ENCODE measurements at regions not wholly inside any gene's neighbourhood (a gene's known extent, or its start where the extent isn't known, plus 50 kb on each side); places are given as distances from the start of the nearest gene placed in this dataset.

- Histone ChIP-seq H3K36me3 (ENCODE audit: control insufficient read depth in 2 of 4, insufficient read depth in 4 of 4, low read length in 3 of 4) (no peaks in the 10 kb centered on the region), H4K5ac (ENCODE audit: insufficient read length, low read depth, low read length) (no peak overlapping the region), H2BK20ac (ENCODE audit: low read length) (no peak overlapping the region), H3K23ac (ENCODE audit: insufficient read length) (no peak overlapping the region), H2AFZ (ENCODE audit: low read length) (no peak overlapping the region), H3K79me2 (ENCODE audit: control insufficient read depth in 1 of 2, insufficient read depth in 2 of 2, low read length in 2 of 2) (no peaks in the 10 kb centered on the region), H2BK120ac (replicated peaks; ENCODE audit: low read depth, low read length) (no peak overlapping the region), H3K79me1 (ENCODE audit: low read depth, low read length) (no peaks in the 10 kb centered on the region), H2BK15ac (ENCODE audit: low read length) (no peak overlapping the region), H3K18ac (ENCODE audit: extremely low read depth, low read length) (no peak overlapping the region), H3K4me3 (ENCODE audit: extremely low read depth in 1 of 4, insufficient read depth in 2 of 4, low read depth in 3 of 4, low read length in 4 of 4) (no peak overlapping the region), H3K4ac (replicated peaks; ENCODE audit: insufficient read length, low read depth, low read length) (no peak overlapping the region), H4K91ac (replicated peaks; ENCODE audit: insufficient read length, low read length) (no peak overlapping the region), H3K23me2 (ENCODE audit: low read depth, low read length) (no peaks in the 10 kb centered on the region), H3K9ac (replicated peaks in 1 of 4; ENCODE audit: extremely low read depth in 1 of 4, low read depth in 3 of 4, low read length in 3 of 4) (no peak overlapping the region), H3K27ac (ENCODE audit: low read depth, low read length) (no peak overlapping the region), H3K4me1 (replicated peaks in 1 of 4; ENCODE audit: control insufficient read depth in 3 of 4, insufficient read depth in 4 of 4, low read length in 3 of 4) (peaks cover 0 to 6% (median 0%) of the 10 kb centered on the region in 4 experiments; a peak in 1 of 7 replicates), H2AK5ac (ENCODE audit: low read depth, low read length) (no peak overlapping the region), H4K20me1 (replicated peaks in 1 of 2; ENCODE audit: control insufficient read depth in 1 of 2, insufficient read depth in 2 of 2, low read length in 2 of 2) (no peaks in the 10 kb centered on the region), H2BK12ac (ENCODE audit: low read depth, low read length) (no peak overlapping the region), H3K9me3 (ENCODE audit: insufficient read depth in 2 of 2, low read depth in 1 of 2, low read length in 1 of 2) (no peaks in the 10 kb centered on the region), H3K14ac (ENCODE audit: insufficient read length) (no peak overlapping the region), H2BK5ac (ENCODE audit: low read depth, low read length) (no peak overlapping the region), H3K4me2 (ENCODE audit: insufficient read depth in 1 of 2, low read depth in 2 of 2, low read length in 2 of 2) (no peak overlapping the region), H3K27me3 (replicated peaks in 1 of 4; ENCODE audit: control insufficient read depth in 3 of 4, extremely low read depth in 1 of 4, insufficient read depth in 3 of 4, low read length in 3 of 4) (no peaks in the 10 kb centered on the region), H3K56ac (replicated peaks; ENCODE audit: insufficient read length, low read depth, low read length) (no peak overlapping the region), H4K8ac (ENCODE audit: extremely low read depth, insufficient read depth, low read length) (no peak overlapping the region)
- FAIRE-seq (no peak), DNase-seq (ENCODE audit: low read depth in 1 of 2, low spot score in 2 of 2) (no peak)
- WGBS, 2 experiments (ENCODE audit: extremely low coverage in 1 of 2, insufficient coverage in 1 of 2, insufficient read length in 1 of 2, insufficient replicate concordance in 2 of 2, low coverage in 1 of 2, low lambda C conversion rate in 2 of 2, missing lambda C conversion rate in 1 of 2) = 100% methylated on average over 1 of the region's 1 CpG; no CpG with 5 or more reads in 1 of the 2 experiments
- TF ChIP-seq CREB1 (IDR thresholded peaks at IDR 0.05) (no peak), SP1 (IDR thresholded peaks at IDR 0.05; ENCODE audit: low read depth, low read length) (no peak), ZNF274 (IDR thresholded peaks at IDR 0.05; ENCODE audit: borderline replicate concordance, extremely low read depth, low read length) (no peak), GABPA (IDR thresholded peaks at IDR 0.05; ENCODE audit: borderline replicate concordance, insufficient read depth, low read length) (no peak), USF2 (IDR thresholded peaks at IDR 0.05; ENCODE audit: low read length) (no peak), RNF2 (IDR thresholded peaks at IDR 0.05; ENCODE audit: borderline replicate concordance, low read depth, low read length, missing control alignments, poor library complexity, severe bottlenecking) (no peak), POLR2A (IDR thresholded peaks at IDR 0.05; ENCODE audit: control extremely low read depth in 1 of 2, low read depth in 2 of 2, low read length in 2 of 2) (no peak)
- TF ChIP-seq, protein P1, sequence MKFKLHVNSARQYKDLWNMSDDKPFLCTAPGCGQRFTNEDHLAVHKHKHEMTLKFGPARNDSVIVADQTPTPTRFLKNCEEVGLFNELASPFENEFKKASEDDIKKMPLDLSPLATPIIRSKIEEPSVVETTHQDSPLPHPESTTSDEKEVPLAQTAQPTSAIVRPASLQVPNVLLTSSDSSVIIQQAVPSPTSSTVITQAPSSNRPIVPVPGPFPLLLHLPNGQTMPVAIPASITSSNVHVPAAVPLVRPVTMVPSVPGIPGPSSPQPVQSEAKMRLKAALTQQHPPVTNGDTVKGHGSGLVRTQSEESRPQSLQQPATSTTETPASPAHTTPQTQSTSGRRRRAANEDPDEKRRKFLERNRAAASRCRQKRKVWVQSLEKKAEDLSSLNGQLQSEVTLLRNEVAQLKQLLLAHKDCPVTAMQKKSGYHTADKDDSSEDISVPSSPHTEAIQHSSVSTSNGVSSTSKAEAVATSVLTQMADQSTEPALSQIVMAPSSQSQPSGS (IDR thresholded peaks at IDR 0.05; ENCODE audit: low read length) = no peak
- CTCF ChIA-PET (ENCODE audit: partially characterized antibody) = interaction anchor here (1.1 to 1.3 kb wide), 3 partner anchors 14 to 52 kb away, joined by 3 to 4 read pairs (median 4); no protein-coding TSS in a partner anchor
- POLR2A ChIA-PET (ENCODE audit: partially characterized antibody) = no interaction called here
Observed at GRCh38 chr15:47602121-47602520, 115.2 kb upstream of the SEMA6D start.

Measured in H1 (cell line).